ENCODE measurements at regions not wholly inside any gene's neighbourhood (a gene's known extent, or its start where the extent isn't known, plus 50 kb on each side); places are given as distances from the start of the nearest gene placed in this dataset.

DNA sequence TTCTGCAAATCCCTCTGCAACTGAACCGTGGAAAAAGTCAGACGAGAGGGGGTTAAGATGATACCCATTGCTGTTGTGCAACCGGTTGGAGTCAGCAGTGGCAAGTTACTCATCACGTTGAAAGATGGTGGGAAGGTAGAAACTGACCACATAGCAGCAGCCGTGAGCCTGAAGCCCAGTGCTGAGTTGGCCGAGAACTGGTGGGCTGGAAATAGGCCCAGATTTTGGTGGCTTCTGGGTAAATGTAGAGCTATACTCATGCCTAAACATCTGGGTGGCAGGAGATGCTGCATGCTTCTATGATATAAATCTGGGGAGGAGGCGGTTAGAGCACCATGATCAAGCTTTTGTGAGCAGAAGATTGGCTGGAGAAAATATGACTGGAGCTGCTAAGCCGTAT is 78.6 kb downstream of the ARL5B start:
- TF ChIP-seq, protein P1, sequence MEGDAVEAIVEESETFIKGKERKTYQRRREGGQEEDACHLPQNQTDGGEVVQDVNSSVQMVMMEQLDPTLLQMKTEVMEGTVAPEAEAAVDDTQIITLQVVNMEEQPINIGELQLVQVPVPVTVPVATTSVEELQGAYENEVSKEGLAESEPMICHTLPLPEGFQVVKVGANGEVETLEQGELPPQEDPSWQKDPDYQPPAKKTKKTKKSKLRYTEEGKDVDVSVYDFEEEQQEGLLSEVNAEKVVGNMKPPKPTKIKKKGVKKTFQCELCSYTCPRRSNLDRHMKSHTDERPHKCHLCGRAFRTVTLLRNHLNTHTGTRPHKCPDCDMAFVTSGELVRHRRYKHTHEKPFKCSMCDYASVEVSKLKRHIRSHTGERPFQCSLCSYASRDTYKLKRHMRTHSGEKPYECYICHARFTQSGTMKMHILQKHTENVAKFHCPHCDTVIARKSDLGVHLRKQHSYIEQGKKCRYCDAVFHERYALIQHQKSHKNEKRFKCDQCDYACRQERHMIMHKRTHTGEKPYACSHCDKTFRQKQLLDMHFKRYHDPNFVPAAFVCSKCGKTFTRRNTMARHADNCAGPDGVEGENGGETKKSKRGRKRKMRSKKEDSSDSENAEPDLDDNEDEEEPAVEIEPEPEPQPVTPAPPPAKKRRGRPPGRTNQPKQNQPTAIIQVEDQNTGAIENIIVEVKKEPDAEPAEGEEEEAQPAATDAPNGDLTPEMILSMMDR (IDR thresholded peaks at IDR 0.05): no peak
- no peak for TF ChIP-seq POLR2A (IDR thresholded peaks at IDR 0.05)
- no peak for TF ChIP-seq EP300 (IDR thresholded peaks at IDR 0.05)

Measured in ovary (tissue), 3 donors.